ENCODE measurements at regions not wholly inside any gene's neighbourhood (a gene's known extent, or its start where the extent isn't known, plus 50 kb on each side); places are given as distances from the start of the nearest gene placed in this dataset.

- no peak overlapping the region for H2AFZ ChIP-seq (ENCODE audit: low read depth, low read length, poor library complexity, severe bottlenecking)
- no peaks in the 10 kb centered on the region for H3K79me2 ChIP-seq (ENCODE audit: insufficient read depth, low read length)
- no peaks in the 10 kb centered on the region for H3K9me3 ChIP-seq (ENCODE audit: control insufficient read depth in 1 of 2, insufficient read depth in 1 of 2, low read depth in 1 of 2, low read length in 2 of 2)
- H3K4me1 ChIP-seq (ENCODE audit: control insufficient read depth in 1 of 2, insufficient read depth in 2 of 2, low read length in 2 of 2): no peaks in the 10 kb centered on the region
- intact Hi-C loops (cut with micrococcal nuclease): no loop called here
- no peaks in the 10 kb centered on the region; the same call in 1 of the 2 replicates for H3K9me2 ChIP-seq (ENCODE audit: insufficient read depth)
- no peak overlapping the region for H3K4me2 ChIP-seq (ENCODE audit: low read length)
- H3K27ac ChIP-seq (ENCODE audit: low read depth, low read length): no peak overlapping the region
- ATAC-seq (no peak), DNase-seq (ENCODE audit: low read depth, low spot score) (no peak)
- no TSS peak for BruUV-seq (replicated peaks)
- no peaks in the 10 kb centered on the region for H3K36me3 ChIP-seq (ENCODE audit: control insufficient read depth in 1 of 2, insufficient read depth in 2 of 2, low read length in 2 of 2)
- RAD21 ChIA-PET (ENCODE audit: low non-redundant PET in 1 of 2, low total read pairs in 2 of 2, uncharacterized antibody in 2 of 2, unreplicated experiment in 2 of 2): no interaction called here
- no peak for TF ChIP-seq CTCF (IDR thresholded peaks at IDR 0.05 in 2 of 3, conservative IDR thresholded peaks at IDR 0.05 in 1 of 3; ENCODE audit: borderline replicate concordance in 1 of 3, insufficient read depth in 1 of 3, low read depth in 2 of 3, low read length in 2 of 3)
- TF ChIP-seq ZBTB33 (IDR thresholded peaks at IDR 0.05; ENCODE audit: extremely low read depth, insufficient replicate concordance, low read length): no peak
- TF ChIP-seq JUND (IDR thresholded peaks at IDR 0.05): no peak
- no peak for TF ChIP-seq ELF1 (IDR thresholded peaks at IDR 0.05; ENCODE audit: borderline replicate concordance, low read depth)
- TF ChIP-seq RAD21 (IDR thresholded peaks at IDR 0.05; ENCODE audit: low read depth): no peak
- TF ChIP-seq FOSL1 (IDR thresholded peaks at IDR 0.05; ENCODE audit: low read depth): no peak
- TF ChIP-seq POLR2A (IDR thresholded peaks at IDR 0.05; ENCODE audit: borderline replicate concordance, extremely low read depth, insufficient read depth, insufficient read length): no peak
- TF ChIP-seq CEBPB (IDR thresholded peaks at IDR 0.05; ENCODE audit: low read depth): no peak
- TF ChIP-seq SP1 (IDR thresholded peaks at IDR 0.05; ENCODE audit: low read depth): no peak
- no peak for TF ChIP-seq YY1 (IDR thresholded peaks at IDR 0.05; ENCODE audit: extremely low read depth, insufficient replicate concordance, low read depth, low read length)
- no peak for TF ChIP-seq EGR1 (IDR thresholded peaks at IDR 0.05; ENCODE audit: low read depth)
- TF ChIP-seq, protein P1, sequence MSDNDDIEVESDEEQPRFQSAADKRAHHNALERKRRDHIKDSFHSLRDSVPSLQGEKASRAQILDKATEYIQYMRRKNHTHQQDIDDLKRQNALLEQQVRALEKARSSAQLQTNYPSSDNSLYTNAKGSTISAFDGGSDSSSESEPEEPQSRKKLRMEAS (IDR thresholded peaks at IDR 0.05): no peak
- no peak for TF ChIP-seq ZNF274 (IDR thresholded peaks at IDR 0.05; ENCODE audit: low read depth, low read length)
- no peak overlapping the region for H3K4me3 ChIP-seq (replicated peaks in 1 of 2; ENCODE audit: low read depth in 1 of 2, low read length in 2 of 2)
- H3K9ac ChIP-seq (ENCODE audit: low read length): no peak overlapping the region
- CTCF ChIA-PET: no interaction called here
- H3K27me3 ChIP-seq (ENCODE audit: insufficient read depth, low read length): no peaks in the 10 kb centered on the region
- no peaks in the 10 kb centered on the region for H4K20me1 ChIP-seq (ENCODE audit: insufficient read depth)
- POLR2A ChIA-PET: no interaction called here
These were observed 75.2 kb downstream of the EOMES start for GRCh38 chr3:27646896-27647295.
